GM10266 (cell line): ENCODE measurements at regions not wholly inside any gene's neighbourhood (a gene's known extent, or its start where the extent isn't known, plus 50 kb on each side); places are given as distances from the start of the nearest gene placed in this dataset.

Experiments used
- DNase-seq: peaks from one replicate; pipeline ENCODE4 v3.0.0; 2012; ENCODE audit errors: extremely low spot score
- TF ChIP-seq, protein P1 (sequence below): IDR thresholded peaks from 2 replicates; pipeline ENCODE4 v1.5.1; 2012; ENCODE audit warnings: mild to moderate bottlenecking, low read depth; ENCODE audit not compliant: control insufficient read depth, insufficient read depth; ENCODE audit errors: missing control alignments

- no peak for DNase-seq
- TF ChIP-seq, protein P1, sequence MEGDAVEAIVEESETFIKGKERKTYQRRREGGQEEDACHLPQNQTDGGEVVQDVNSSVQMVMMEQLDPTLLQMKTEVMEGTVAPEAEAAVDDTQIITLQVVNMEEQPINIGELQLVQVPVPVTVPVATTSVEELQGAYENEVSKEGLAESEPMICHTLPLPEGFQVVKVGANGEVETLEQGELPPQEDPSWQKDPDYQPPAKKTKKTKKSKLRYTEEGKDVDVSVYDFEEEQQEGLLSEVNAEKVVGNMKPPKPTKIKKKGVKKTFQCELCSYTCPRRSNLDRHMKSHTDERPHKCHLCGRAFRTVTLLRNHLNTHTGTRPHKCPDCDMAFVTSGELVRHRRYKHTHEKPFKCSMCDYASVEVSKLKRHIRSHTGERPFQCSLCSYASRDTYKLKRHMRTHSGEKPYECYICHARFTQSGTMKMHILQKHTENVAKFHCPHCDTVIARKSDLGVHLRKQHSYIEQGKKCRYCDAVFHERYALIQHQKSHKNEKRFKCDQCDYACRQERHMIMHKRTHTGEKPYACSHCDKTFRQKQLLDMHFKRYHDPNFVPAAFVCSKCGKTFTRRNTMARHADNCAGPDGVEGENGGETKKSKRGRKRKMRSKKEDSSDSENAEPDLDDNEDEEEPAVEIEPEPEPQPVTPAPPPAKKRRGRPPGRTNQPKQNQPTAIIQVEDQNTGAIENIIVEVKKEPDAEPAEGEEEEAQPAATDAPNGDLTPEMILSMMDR = no peak
Observed at GRCh38 chr4:152022543-152022942, 261.7 kb upstream of the GATB start.

DNA sequence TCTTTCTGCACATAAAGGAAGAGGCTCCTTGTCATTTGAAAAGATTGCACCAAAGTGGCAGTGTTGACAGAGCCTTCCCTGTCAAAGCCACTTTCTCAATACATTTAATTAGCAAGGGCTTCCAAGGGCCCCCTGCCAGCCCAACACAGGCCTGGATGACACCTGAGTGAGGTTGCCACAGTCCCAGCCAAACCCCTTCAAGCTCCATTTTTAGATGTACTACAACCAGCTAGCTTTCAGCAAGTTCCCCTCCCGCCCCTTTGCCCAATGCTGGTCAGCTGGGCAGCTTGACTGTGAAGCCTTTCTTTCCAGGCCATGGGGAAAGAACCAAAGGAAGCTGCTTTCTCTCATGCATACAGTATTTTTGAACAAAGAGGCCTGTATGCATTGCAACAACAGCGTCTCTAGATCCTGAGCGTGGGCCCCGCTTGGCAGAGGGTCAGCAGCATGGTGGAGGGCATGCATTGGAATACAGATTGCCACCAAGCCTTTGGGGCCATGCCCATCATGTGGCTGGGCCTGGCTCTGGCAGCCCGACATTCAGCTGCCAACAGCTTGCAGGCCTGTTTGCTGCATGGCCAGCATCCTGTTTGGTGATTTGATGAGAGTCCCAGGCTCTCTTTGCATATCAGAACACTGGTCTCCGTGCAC lies 261.1 kb upstream of the GATB start:
- no peak for DNase-seq
- TF ChIP-seq, protein P1 = no peak

DNA sequence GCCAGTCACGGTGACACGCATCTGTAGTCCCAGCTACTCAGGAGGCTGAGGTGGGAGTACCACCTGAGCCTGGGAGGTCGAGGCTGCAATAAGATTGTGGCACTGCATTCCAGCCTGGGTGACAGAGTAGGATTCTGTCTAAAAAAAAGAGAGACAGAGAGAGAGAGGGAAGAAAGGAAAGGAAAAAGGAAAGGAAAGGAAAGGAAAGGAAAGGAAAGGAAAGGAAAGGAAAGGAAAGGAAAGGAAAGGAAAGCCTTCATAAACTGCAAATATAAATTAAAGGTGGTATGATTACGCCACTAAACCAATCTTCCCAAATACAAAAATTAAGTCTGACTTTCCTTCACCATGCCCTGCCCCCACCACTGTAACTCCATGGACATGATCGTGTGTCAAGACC lies 259.3 kb upstream of the GATB start:
- TF ChIP-seq, protein P1 = no peak
- no peak for DNase-seq

DNA sequence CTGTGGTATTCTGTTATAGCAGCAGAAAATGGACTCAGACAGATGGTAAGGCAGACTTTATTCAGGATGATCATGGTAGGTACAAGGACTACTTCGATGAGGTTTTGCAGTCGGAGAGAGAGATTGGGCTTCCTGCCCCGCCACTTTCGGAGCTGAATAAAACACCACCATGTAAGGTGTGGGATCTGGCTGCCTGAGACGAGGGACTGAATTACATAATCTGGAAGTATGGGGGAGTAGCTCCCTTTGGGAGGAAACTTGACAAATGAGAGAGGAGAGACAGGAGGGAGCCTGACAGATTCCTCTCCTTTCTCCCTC lies 255.5 kb upstream of the GATB start:
- TF ChIP-seq, protein P1 = no peak
- DNase-seq = no peak

GRCh38 chr4:152015597-152016302 lies 254.9 kb upstream of the GATB start:
- no peak for DNase-seq
- TF ChIP-seq, protein P1 = no peak

- TF ChIP-seq, protein P1 = no peak
- DNase-seq = peak; percentile 35
Observed at GRCh38 chr4:152014280-152014679, 253.5 kb upstream of the GATB start.

DNA sequence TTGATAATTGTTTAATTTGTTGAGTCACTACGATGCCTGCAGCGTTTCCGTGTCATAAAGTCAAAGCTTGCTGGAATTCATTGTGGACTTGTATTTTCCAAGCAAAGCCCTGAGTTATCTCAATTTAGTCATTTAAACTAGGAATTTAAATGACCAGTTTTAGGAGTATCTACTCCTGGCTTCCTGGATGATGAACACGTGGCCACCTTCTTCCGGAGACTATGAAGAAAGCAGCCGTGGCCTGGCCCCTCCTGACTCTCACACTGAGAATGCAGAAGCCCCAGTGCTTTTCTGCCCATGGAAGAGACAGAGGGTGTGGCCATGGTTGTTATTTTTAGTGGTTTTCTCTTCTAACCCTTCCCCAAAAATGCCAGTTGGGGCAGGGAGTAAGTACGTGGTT lies 250.7 kb upstream of the GATB start:
- TF ChIP-seq, protein P1 = no peak
- DNase-seq = no peak
